Peyer's patch (tissue), 4 donors: ENCODE measurements at regions not wholly inside any gene's neighbourhood (a gene's known extent, or its start where the extent isn't known, plus 50 kb on each side); places are given as distances from the start of the nearest gene placed in this dataset.

Experiments
- DNase-seq, 3 donors: peaks; one replicate each; pipeline ENCODE4 v3.0.0-alpha.2; 2017 to 2019
- H3K27ac ChIP-seq, 4 donors: fragments of 200-600 bp; sonication (generic); one replicate each; pipeline ENCODE4 v1.5.1; 2016 to 2019
- H3K27me3 ChIP-seq, 2 donors: fragments of 200-600 bp; sonication (generic); one replicate each; pipeline ENCODE4 v1.5.1; 2019
- H3K36me3 ChIP-seq, 3 donors: fragments of 200-600 bp; sonication (generic); one replicate each; pipeline ENCODE4 v1.5.1; 2016 to 2019
- H3K4me1 ChIP-seq, 4 donors: fragments of 200-600 bp; sonication (generic); one replicate each; pipeline ENCODE4 v1.5.1; 2016 to 2019
- H3K4me3 ChIP-seq, 4 donors: fragments of 200-600 bp; sonication (generic); 1 replicate in 3 of 4; 2 replicates in 1 of 4; pipeline ENCODE4 v1.5.1; 2016 to 2019; ENCODE audit warnings: mild to moderate bottlenecking in 1 of 4
- H3K9me3 ChIP-seq, 4 donors: fragments of 200-600 bp; sonication (generic); one replicate each; pipeline ENCODE4 v1.5.1; 2016 to 2019; ENCODE audit warnings: mild to moderate bottlenecking in 1 of 4
- POLR2A ChIP-seq, 2 donors: fragments of 450-650 bp; IDR thresholded peaks; one replicate each; pipeline ENCODE4 v1.5.1; 2017; ENCODE audit warnings: antibody characterized with exemption in 2 of 2, mild to moderate bottlenecking in 2 of 2, moderate library complexity in 2 of 2
- TF ChIP-seq, protein P1 (sequence below), 6 experiments: fragments of 450-650 bp in 4 of 6; fragments of 200-600 bp in 2 of 6; sonication (generic) in 1 of 6; IDR thresholded peaks; one replicate each; pipeline ENCODE4 v1.5.1; 2017 to 2019; ENCODE audit warnings: antibody characterized with exemption in 6 of 6, mild to moderate bottlenecking in 3 of 6, moderate library complexity in 1 of 6

DNA sequence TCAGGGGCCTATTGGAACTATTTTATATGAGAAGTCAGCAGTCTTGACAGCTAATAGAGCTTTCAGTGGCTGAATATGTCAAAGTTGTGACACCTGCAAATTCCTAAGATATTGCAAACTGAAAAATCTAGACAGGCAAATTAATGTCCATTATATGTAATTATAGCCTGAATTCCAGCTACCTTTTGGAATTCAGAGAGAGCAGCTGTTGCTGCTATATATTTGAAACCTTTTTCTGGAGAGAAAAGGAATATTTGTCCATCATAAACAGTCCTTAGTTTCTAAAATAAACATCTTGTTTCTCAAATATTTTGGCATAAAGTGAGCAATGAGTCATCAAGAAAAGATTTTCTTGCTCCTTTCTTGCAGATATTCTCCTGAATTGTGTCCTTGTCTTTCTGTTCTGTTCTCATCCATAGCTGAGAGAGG is 408.9 kb upstream of the SEMA3D start:
- H3K27ac ChIP-seq, result no peak overlapping the region

DNA sequence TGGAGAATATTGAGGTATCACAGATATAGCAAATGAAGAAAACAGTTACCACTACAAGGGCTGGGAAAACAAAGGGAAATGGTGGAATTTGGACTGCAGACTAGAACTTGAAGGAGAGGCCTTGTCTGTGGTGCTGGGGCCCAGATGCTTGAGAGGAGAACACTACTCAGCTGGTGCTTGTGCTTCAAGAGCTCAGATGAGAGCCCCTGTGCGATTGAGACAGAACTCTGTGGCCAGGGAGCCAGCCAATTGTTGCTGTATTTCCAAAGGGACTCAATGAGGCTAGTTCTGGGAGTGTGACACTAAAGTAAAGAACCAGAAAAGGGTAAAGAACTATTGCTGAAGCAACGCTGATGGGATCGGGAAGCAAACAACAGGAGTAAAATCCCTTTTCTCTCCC is 406.5 kb upstream of the SEMA3D start:
- Histone ChIP-seq H3K4me3 (no peak overlapping the region), H3K4me1 (no peaks in the 10 kb centered on the region), H3K27ac (no peak overlapping the region), H3K36me3 (no peaks in the 10 kb centered on the region), H3K27me3 (no peaks in the 10 kb centered on the region), H3K9me3 (no peaks in the 10 kb centered on the region)
- DNase-seq, result no peak
- TF ChIP-seq, protein P1, sequence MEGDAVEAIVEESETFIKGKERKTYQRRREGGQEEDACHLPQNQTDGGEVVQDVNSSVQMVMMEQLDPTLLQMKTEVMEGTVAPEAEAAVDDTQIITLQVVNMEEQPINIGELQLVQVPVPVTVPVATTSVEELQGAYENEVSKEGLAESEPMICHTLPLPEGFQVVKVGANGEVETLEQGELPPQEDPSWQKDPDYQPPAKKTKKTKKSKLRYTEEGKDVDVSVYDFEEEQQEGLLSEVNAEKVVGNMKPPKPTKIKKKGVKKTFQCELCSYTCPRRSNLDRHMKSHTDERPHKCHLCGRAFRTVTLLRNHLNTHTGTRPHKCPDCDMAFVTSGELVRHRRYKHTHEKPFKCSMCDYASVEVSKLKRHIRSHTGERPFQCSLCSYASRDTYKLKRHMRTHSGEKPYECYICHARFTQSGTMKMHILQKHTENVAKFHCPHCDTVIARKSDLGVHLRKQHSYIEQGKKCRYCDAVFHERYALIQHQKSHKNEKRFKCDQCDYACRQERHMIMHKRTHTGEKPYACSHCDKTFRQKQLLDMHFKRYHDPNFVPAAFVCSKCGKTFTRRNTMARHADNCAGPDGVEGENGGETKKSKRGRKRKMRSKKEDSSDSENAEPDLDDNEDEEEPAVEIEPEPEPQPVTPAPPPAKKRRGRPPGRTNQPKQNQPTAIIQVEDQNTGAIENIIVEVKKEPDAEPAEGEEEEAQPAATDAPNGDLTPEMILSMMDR (IDR thresholded peaks at IDR 0.05), result no peak
- no peak for TF ChIP-seq POLR2A (IDR thresholded peaks at IDR 0.05)

More for the DNA sequence above, 408.9 kb upstream of the SEMA3D start:
- DNase-seq, result no peak
- H3K4me3 ChIP-seq, result no peak overlapping the region
- no peaks in the 10 kb centered on the region for H3K36me3 ChIP-seq
- no peaks in the 10 kb centered on the region for H3K4me1 ChIP-seq
- no peaks in the 10 kb centered on the region for H3K27me3 ChIP-seq
- TF ChIP-seq, protein P1 (IDR thresholded peaks at IDR 0.05), result no peak
- TF ChIP-seq POLR2A (IDR thresholded peaks at IDR 0.05), result no peak
- H3K9me3 ChIP-seq, result no peaks in the 10 kb centered on the region

DNA sequence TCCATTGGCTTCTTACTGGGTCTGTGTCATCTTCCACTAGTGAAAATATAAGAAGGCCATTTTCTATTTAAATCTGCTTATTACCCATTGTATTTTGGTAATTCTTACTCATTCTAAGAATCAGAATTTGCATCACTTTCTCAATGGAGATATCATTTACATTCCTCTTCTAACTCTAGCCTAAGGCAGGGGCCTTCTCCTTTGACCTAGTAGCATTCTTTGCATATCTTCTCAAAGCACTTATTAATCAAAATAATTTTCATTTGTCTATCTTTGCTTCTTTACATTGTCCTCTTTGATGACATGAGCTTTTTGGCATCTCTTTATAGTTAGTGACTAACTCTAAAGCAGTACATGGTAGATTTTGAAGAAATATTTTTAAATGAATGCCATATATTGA is 400.9 kb upstream of the SEMA3D start:
- no peak for DNase-seq
- no peak for TF ChIP-seq POLR2A (IDR thresholded peaks at IDR 0.05)
- TF ChIP-seq, protein P1 (IDR thresholded peaks at IDR 0.05), result no peak
- Histone ChIP-seq H3K36me3 (no peaks in the 10 kb centered on the region), H3K4me3 (no peak overlapping the region), H3K27ac (no peak overlapping the region), H3K4me1 (no peaks in the 10 kb centered on the region), H3K27me3 (no peaks in the 10 kb centered on the region), H3K9me3 (no peaks in the 10 kb centered on the region)

DNA sequence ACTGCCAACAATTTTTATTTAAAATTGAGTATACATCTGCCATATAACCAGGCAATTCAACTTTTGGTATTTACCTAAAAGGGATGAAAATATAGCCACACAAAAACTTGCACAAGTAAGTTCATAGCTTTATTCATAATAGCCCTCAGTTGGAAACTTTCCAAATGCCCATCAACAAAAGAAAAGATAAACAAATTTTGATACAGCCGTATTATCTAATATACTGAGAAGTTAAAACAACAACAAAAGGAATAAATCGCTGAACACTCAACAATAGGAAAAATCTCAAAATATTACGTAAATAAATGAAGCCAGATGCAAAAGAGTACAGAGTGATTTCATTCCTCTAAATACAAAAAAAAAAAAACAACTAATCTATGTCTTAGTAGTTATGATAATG is 399.2 kb upstream of the SEMA3D start:
- TF ChIP-seq, protein P1 (IDR thresholded peaks at IDR 0.05), result no peak
- no peak for TF ChIP-seq POLR2A (IDR thresholded peaks at IDR 0.05)
- no peak overlapping the region for H3K27ac ChIP-seq
- no peaks in the 10 kb centered on the region for H3K36me3 ChIP-seq
- no peak for DNase-seq
- H3K9me3 ChIP-seq, result no peaks in the 10 kb centered on the region
- no peak overlapping the region for H3K4me3 ChIP-seq
- no peaks in the 10 kb centered on the region for H3K27me3 ChIP-seq
- H3K4me1 ChIP-seq, result no peaks in the 10 kb centered on the region

DNA sequence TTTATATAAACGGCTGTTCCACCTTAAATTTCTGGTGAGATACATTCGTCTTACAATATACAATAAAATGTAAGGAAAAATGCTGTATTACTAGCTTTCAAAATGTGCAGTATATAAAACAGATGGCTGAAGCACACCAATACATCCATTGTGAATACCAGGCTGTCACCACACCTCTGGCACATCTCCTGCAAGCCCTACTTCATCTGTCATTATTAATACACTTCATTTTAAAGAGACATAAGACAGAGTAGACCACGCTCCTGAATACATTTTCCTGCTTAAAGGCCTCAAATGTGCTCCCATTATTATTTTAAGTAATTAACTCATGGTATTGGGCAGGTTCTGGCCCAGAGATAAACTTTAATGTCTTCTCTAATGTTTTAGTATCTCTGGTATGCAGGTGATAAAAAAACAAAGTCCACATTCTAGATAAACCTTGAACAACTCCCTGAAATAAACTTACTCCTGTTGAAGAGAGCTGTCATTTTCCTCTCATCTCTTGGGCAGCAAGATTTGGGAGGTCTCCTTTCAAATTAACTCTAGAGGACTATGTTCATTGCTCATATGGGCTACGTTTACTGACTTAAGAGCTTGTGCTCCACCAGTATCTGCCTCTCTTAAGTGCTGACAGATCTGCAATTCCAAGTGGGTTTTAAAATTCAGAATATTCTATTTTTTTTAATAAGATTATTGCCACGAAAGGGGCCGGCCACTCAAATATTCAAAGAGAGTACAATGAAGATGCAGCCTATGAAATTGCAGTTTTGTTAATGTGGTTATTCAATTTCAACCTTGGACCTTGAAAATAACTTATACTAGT is 396.5 kb upstream of the SEMA3D start:
- Histone ChIP-seq H3K27me3 (no peaks in the 10 kb centered on the region), H3K4me1 (no peaks in the 10 kb centered on the region), H3K27ac (no peak overlapping the region), H3K4me3 (no peak overlapping the region), H3K9me3 (no peaks in the 10 kb centered on the region), H3K36me3 (no peaks in the 10 kb centered on the region)
- no peak for DNase-seq
- no peak for TF ChIP-seq POLR2A (IDR thresholded peaks at IDR 0.05)
- TF ChIP-seq, protein P1 (IDR thresholded peaks at IDR 0.05), result no peak
